HEK293 (cell line): ENCODE measurements at regions not wholly inside any gene's neighbourhood (a gene's known extent, or its start where the extent isn't known, plus 50 kb on each side); places are given as distances from the start of the nearest gene placed in this dataset.

ENCODE experiments used
- CTCF ChIA-PET: fragments of 350-600 bp; formaldehyde crosslinking; extraction: SDS; loops from one replicate; lab custom pipeline; 2021; ENCODE audit warnings: antibody characterized with exemption; lab: Yijun Ruan, JAX
- POLR2A ChIA-PET: fragments of 300-600 bp; formaldehyde crosslinking; extraction: SDS; loops from one replicate; lab custom pipeline; 2020; ENCODE audit warnings: antibody characterized with exemption, inconsistent platforms; lab: Yijun Ruan, JAX
- H3K27ac ChIP-seq: fragments of 200-500 bp; sonication (Bioruptor generic); 2 replicates; pipeline ENCODE4 v1.5.1; 2014; ENCODE audit warnings: low read depth, low read length, control low read depth, inconsistent platforms; ENCODE audit errors: extremely low read depth
- H3K36me3 ChIP-seq, 2 experiments: fragments of 200-500 bp in 1 of 2; sonication (Bioruptor generic) in 1 of 2; 1 replicate in 1 of 2; 2 replicates in 1 of 2; pipeline ENCODE4 v1.5.1; 2014 to 2017; ENCODE audit warnings: inconsistent platforms in 2 of 2, low read length in 2 of 2; ENCODE audit not compliant: control insufficient read depth in 2 of 2, insufficient read depth in 1 of 2
- H3K4me1 ChIP-seq: fragments of 200-500 bp; sonication (Bioruptor generic); 2 replicates; pipeline ENCODE4 v1.5.1; 2014; ENCODE audit warnings: mild to moderate bottlenecking, low read length, inconsistent platforms; ENCODE audit not compliant: control insufficient read depth, insufficient read depth
- H3K4me3 ChIP-seq: 2 replicates; pipeline ENCODE4 v1.5.1; 2011; ENCODE audit warnings: low read depth, mild to moderate bottlenecking, control low read depth, low read length, moderate library complexity
- H3K9me3 ChIP-seq: fragments of 200-500 bp; sonication (Bioruptor generic); 2 replicates; pipeline ENCODE4 v1.5.1; 2014; ENCODE audit warnings: low read depth, low read length, inconsistent platforms; ENCODE audit not compliant: control insufficient read depth, insufficient read depth
- GLI2 ChIP-seq: fragments of 450-650 bp; formaldehyde crosslinking; IDR thresholded peaks from 2 replicates; pipeline ENCODE4; 2017; ENCODE audit warnings: missing biosample characterization, missing genetic modification characterization, low read depth, borderline replicate concordance
- GLIS2 ChIP-seq: fragments of 450-650 bp; formaldehyde crosslinking; IDR thresholded peaks from 2 replicates; pipeline ENCODE4 v1.5.1; 2016; ENCODE audit warnings: missing biosample characterization, missing genetic modification characterization
- KLF10 ChIP-seq: fragments of 450-650 bp; IDR thresholded peaks from 2 replicates; pipeline ENCODE4 v1.5.1; 2018; ENCODE audit warnings: missing biosample characterization, mild to moderate bottlenecking, missing genetic modification characterization
- PRDM2 ChIP-seq: fragments of 450-650 bp; formaldehyde crosslinking; IDR thresholded peaks from 2 replicates; pipeline ENCODE4 v1.5.1; 2016; ENCODE audit warnings: missing biosample characterization, missing genetic modification characterization, borderline replicate concordance
- PRDM4 ChIP-seq: fragments of 450-650 bp; formaldehyde crosslinking; IDR thresholded peaks from 2 replicates; pipeline ENCODE4 v1.5.1; 2017; ENCODE audit warnings: missing biosample characterization, missing genetic modification characterization
- WT1 ChIP-seq: fragments of 450-650 bp; formaldehyde crosslinking; IDR thresholded peaks from 2 replicates; pipeline ENCODE4 v1.5.1; 2016; ENCODE audit warnings: missing biosample characterization, missing genetic modification characterization
- ZBTB49 ChIP-seq: fragments of 450-650 bp; formaldehyde crosslinking; IDR thresholded peaks from 2 replicates; pipeline ENCODE4 v1.5.1; 2016; ENCODE audit warnings: missing biosample characterization, missing genetic modification characterization, low read depth
- ZFP37 ChIP-seq: fragments of 450-650 bp; formaldehyde crosslinking; IDR thresholded peaks from 2 replicates; pipeline ENCODE4 v1.5.1; 2016; ENCODE audit warnings: missing biosample characterization, missing genetic modification characterization
- ZNF10 ChIP-seq: fragments of 450-650 bp; formaldehyde crosslinking; IDR thresholded peaks from 2 replicates; pipeline ENCODE4 v1.5.1; 2017; ENCODE audit warnings: missing biosample characterization, missing genetic modification characterization
- ZNF121 ChIP-seq: fragments of 450-650 bp; formaldehyde crosslinking; IDR thresholded peaks from 2 replicates; pipeline ENCODE4 v1.5.1; 2016; ENCODE audit warnings: missing biosample characterization, missing genetic modification characterization
- ZNF394 ChIP-seq: fragments of 450-650 bp; formaldehyde crosslinking; IDR thresholded peaks from 2 replicates; pipeline ENCODE4 v1.5.1; 2016; ENCODE audit warnings: missing biosample characterization, missing genetic modification characterization, mild to moderate bottlenecking, moderate library complexity, borderline replicate concordance
- ZNF513 ChIP-seq: fragments of 450-650 bp; IDR thresholded peaks from 2 replicates; pipeline ENCODE4 v1.5.1; 2018; ENCODE audit warnings: missing biosample characterization, missing genetic modification characterization
- ZNF791 ChIP-seq: fragments of 450-650 bp; formaldehyde crosslinking; IDR thresholded peaks from 2 replicates; pipeline ENCODE4 v1.5.1; 2016; ENCODE audit warnings: missing biosample characterization, missing genetic modification characterization
- ZNF792 ChIP-seq: fragments of 450-650 bp; formaldehyde crosslinking; IDR thresholded peaks from 2 replicates; pipeline ENCODE4 v1.5.1; 2016; ENCODE audit warnings: missing biosample characterization, missing genetic modification characterization
- TF ChIP-seq, protein P1 (sequence below): fragments of 450-650 bp; formaldehyde crosslinking; IDR thresholded peaks from 2 replicates; pipeline ENCODE4 v1.5.0; 2017; ENCODE audit warnings: missing biosample characterization, missing genetic modification characterization, borderline replicate concordance

DNA sequence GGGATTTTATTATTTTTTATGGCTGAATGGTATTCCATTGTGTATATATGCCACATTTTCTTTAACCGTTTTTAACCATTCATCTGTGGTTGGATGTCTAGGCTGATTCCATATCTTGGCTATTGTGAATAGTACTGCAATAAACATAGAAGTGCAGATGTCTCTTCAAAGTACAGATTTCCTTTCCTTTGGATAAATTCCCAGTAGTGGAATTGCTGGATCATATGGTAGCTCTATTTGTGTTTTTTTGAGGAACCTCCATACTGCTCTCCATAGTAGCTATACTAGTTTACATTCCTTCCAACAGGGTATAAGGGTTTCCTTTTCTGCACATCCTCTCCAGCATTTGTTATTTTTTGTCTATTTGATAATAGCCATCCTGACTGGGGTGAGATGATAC lies 71.9 kb upstream of the SEZ6L start (continued):
- no peak for TF ChIP-seq KLF10 (tag by site-specific recombination)
- no peak for TF ChIP-seq GLIS2 (tag by site-specific recombination)
- TF ChIP-seq ZFP37 (tag by site-specific recombination): no peak

GRCh38 chr22:26097840-26098239 lies 71.4 kb upstream of the SEZ6L start:
- no peaks in the 10 kb centered on the region for H3K9me3 ChIP-seq
- TF ChIP-seq ZNF121 (tag by site-specific recombination): no peak
- no peak for TF ChIP-seq ZNF394
- no peak for TF ChIP-seq ZNF10 (tag by site-specific recombination)

GRCh38 chr22:26103023-26103422 lies 66.2 kb upstream of the SEZ6L start:
- POLR2A ChIA-PET: no interaction called here
- Histone ChIP-seq H3K9me3 (no peaks in the 10 kb centered on the region), H3K36me3 (no peaks in the 10 kb centered on the region), H3K27ac (no peak overlapping the region), H3K4me1 (no peaks in the 10 kb centered on the region), H3K4me3 (no peak overlapping the region)
- CTCF ChIA-PET: no interaction called here
- TF ChIP-seq ZNF792 (tag by site-specific recombination): no peak
- TF ChIP-seq, protein P1, sequence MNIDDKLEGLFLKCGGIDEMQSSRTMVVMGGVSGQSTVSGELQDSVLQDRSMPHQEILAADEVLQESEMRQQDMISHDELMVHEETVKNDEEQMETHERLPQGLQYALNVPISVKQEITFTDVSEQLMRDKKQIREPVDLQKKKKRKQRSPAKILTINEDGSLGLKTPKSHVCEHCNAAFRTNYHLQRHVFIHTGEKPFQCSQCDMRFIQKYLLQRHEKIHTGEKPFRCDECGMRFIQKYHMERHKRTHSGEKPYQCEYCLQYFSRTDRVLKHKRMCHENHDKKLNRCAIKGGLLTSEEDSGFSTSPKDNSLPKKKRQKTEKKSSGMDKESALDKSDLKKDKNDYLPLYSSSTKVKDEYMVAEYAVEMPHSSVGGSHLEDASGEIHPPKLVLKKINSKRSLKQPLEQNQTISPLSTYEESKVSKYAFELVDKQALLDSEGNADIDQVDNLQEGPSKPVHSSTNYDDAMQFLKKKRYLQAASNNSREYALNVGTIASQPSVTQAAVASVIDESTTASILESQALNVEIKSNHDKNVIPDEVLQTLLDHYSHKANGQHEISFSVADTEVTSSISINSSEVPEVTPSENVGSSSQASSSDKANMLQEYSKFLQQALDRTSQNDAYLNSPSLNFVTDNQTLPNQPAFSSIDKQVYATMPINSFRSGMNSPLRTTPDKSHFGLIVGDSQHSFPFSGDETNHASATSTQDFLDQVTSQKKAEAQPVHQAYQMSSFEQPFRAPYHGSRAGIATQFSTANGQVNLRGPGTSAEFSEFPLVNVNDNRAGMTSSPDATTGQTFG (tag by site-specific recombination): 0 out of 2 replicates have a peak, but pooled peaks have one; percentile 31
- peak; percentile 93 for TF ChIP-seq ZNF513 (tag by site-specific recombination)

More at GRCh38 chr22:26097840-26098239, 71.4 kb upstream of the SEZ6L start:
- no peaks in the 10 kb centered on the region for H3K4me1 ChIP-seq
- H3K36me3 ChIP-seq: no peaks in the 10 kb centered on the region
- H3K27ac ChIP-seq: no peak overlapping the region
- POLR2A ChIA-PET: no interaction called here
- CTCF ChIA-PET: interaction anchor here (0.6 kb wide), 1 partner anchor 195 kb away, joined by 4 read pairs; no protein-coding TSS in a partner anchor
- no peak overlapping the region for H3K4me3 ChIP-seq

GRCh38 chr22:26106412-26106811 lies 62.9 kb upstream of the SEZ6L start:
- Histone ChIP-seq H3K4me1 (no peaks in the 10 kb centered on the region), H3K36me3 (no peaks in the 10 kb centered on the region), H3K27ac (no peak overlapping the region), H3K9me3 (no peaks in the 10 kb centered on the region), H3K4me3 (no peak overlapping the region)
- ChIA-PET CTCF (no interaction called here), POLR2A (no interaction called here)
- no peak for TF ChIP-seq ZBTB49
- TF ChIP-seq PRDM2 (tag by site-specific recombination): no peak
- TF ChIP-seq PRDM4: no peak
- TF ChIP-seq WT1 (tag by site-specific recombination): no peak
- TF ChIP-seq ZNF791 (tag by site-specific recombination): no peak
- no peak for TF ChIP-seq GLI2 (tag by site-specific recombination)
